PC-9 (cell line): ENCODE measurements at regions not wholly inside any gene's neighbourhood (a gene's known extent, or its start where the extent isn't known, plus 50 kb on each side); places are given as distances from the start of the nearest gene placed in this dataset.

Experiments used
- BruUV-seq: library from RNA; stranded (reverse); fragments of 400-500 nt; replicated peaks from 2 replicates; lab custom pipeline; 2021; lab: Mats Ljungman, UMichigan
- CTCF ChIA-PET: fragments of 300-600 bp; sonication (Branson Sonifier 250); formaldehyde crosslinking; loops from one replicate; lab custom pipeline; 2022; ENCODE audit warnings: antibody characterized with exemption; lab: Charles Lee
- POLR2A ChIA-PET: fragments of 300-600 bp; sonication (Branson Sonifier 250); formaldehyde crosslinking; loops from one replicate; lab custom pipeline; 2022; ENCODE audit warnings: antibody characterized with exemption; ENCODE audit not compliant: unreplicated experiment; lab: Charles Lee
- DNase-seq, 2 experiments: peaks; one replicate each; pipeline versions ENCODE4 v3.0.0 to v3.0.0-alpha.2; 2015 to 2022; ENCODE audit warnings: mixed read lengths in 1 of 2
- H2AFZ ChIP-seq: fragments of 200-600 bp; sonication (generic); 2 replicates; pipeline ENCODE4 v1.8.1; 2017; ENCODE audit warnings: antibody characterized with exemption
- H3F3A ChIP-seq: fragments of 200-600 bp; sonication (generic); 2 replicates; pipeline ENCODE4 v1.8.1; 2017; ENCODE audit warnings: antibody characterized with exemption, mild to moderate bottlenecking, low read depth; ENCODE audit not compliant: insufficient read depth
- H3K27ac ChIP-seq: fragments of 200-600 bp; sonication (generic); 2 replicates; pipeline ENCODE4 v1.6.1; 2016; ENCODE audit warnings: mixed run types
- H3K27me3 ChIP-seq: fragments of 200-600 bp; sonication (generic); 2 replicates; pipeline ENCODE4 v1.6.1; 2016; ENCODE audit warnings: low read depth, mixed run types; ENCODE audit not compliant: insufficient read depth
- H3K36me3 ChIP-seq: fragments of 200-600 bp; sonication (generic); 2 replicates; pipeline ENCODE4 v1.6.1; 2016; ENCODE audit warnings: low read depth, mixed run types
- H3K4me1 ChIP-seq: fragments of 200-600 bp; sonication (generic); replicated peaks from 2 replicates; pipeline ENCODE4 v1.6.1; 2016; ENCODE audit warnings: mixed run types; ENCODE audit not compliant: insufficient read depth
- H3K4me2 ChIP-seq: fragments of 200-600 bp; sonication (generic); 2 replicates; pipeline ENCODE4 v1.6.1; 2017; ENCODE audit warnings: mixed run types
- H3K4me3 ChIP-seq: fragments of 200-600 bp; sonication (generic); 2 replicates; pipeline ENCODE4 v1.6.1; 2016; ENCODE audit warnings: mixed run types
- H3K79me2 ChIP-seq: fragments of 200-600 bp; sonication (generic); 2 replicates; pipeline ENCODE4 v1.6.1; 2017; ENCODE audit warnings: low read depth, mixed run types
- H3K9me2 ChIP-seq: fragments of 200-600 bp; sonication (generic); 2 replicates; pipeline ENCODE4 v1.8.1; 2017; ENCODE audit warnings: mild to moderate bottlenecking; ENCODE audit not compliant: insufficient read depth
- H3K9me3 ChIP-seq: fragments of 200-600 bp; sonication (generic); 2 replicates; pipeline ENCODE4 v1.8.1; 2016; ENCODE audit warnings: low read depth; ENCODE audit not compliant: insufficient read depth
- H4K20me1 ChIP-seq: fragments of 200-600 bp; sonication (generic); 2 replicates; pipeline ENCODE4 v1.8.1; 2017; ENCODE audit not compliant: insufficient read depth
- CTCF ChIP-seq: fragments of 200-600 bp; sonication (generic); conservative IDR thresholded peaks from 2 replicates; pipeline ENCODE4 v1.6.1; 2017; ENCODE audit warnings: mixed run types, antibody characterized with exemption, mild to moderate bottlenecking, moderate library complexity
- EZH2 ChIP-seq: fragments of 200-600 bp; sonication (generic); IDR thresholded peaks from 2 replicates; pipeline ENCODE4 v1.8.0; 2017; ENCODE audit warnings: antibody characterized with exemption, low read depth
- intact Hi-C: fragments of 100-400 bp; cut with micrococcal nuclease; formaldehyde crosslinking; loops from one replicate; pipeline ENCODE4 v1.10.0; 2022; ENCODE audit not compliant: unreplicated experiment

- POLR2A ChIA-PET, result no interaction called here
- Histone ChIP-seq H3F3A (peaks cover 15% of the 10 kb centered on the region; the same call in 1 of the 2 replicates), H3K27me3 (no peaks in the 10 kb centered on the region), H2AFZ (no peak overlapping the region), H3K36me3 (no peaks in the 10 kb centered on the region), H3K9me3 (no peaks in the 10 kb centered on the region), H4K20me1 (no peaks in the 10 kb centered on the region), H3K9me2 (no peaks in the 10 kb centered on the region), H3K79me2 (no peaks in the 10 kb centered on the region), H3K4me1 (peaks cover 18% of the 10 kb centered on the region), H3K4me3 (no peak overlapping the region), H3K27ac (no peak overlapping the region), H3K4me2 (no peak overlapping the region)
- no peak for TF ChIP-seq CTCF
- TF ChIP-seq EZH2, result no peak
- CTCF ChIA-PET, result no interaction called here
- no peak for DNase-seq
- no TSS peak for BruUV-seq
- intact Hi-C loops, result loop anchor here (5.0 kb wide), 1 partner anchor 461 kb away; the partner anchor contains the start of gene ADAMTS9
These were observed 460.9 kb upstream of the ADAMTS9 start for GRCh38 chr3:65148687-65149086.

GRCh38 chr3:65146179-65146578 is 458.4 kb upstream of the ADAMTS9 start:
- ChIA-PET CTCF (no interaction called here), POLR2A (interaction anchor here (0.6 to 0.8 kb wide), 2 partner anchors 169 to 604 kb away, joined by 3 to 5 read pairs; no protein-coding TSS in a partner anchor)
- H3K4me3 ChIP-seq, result peak overlapping the region; percentile 33; the same call in 1 of the 2 replicates
- H3K27ac ChIP-seq, result peak overlapping the region; percentile 98
- peak; percentile 71 to 96 for DNase-seq
- H3F3A ChIP-seq, result peaks cover 15% of the 10 kb centered on the region; the same call in 1 of the 2 replicates
- no peaks in the 10 kb centered on the region for H4K20me1 ChIP-seq
- intact Hi-C loops, result loop anchor here (1.0 to 5.0 kb wide), 2 partner anchors 169 to 459 kb away; partner anchors contain the start of gene ADAMTS9
- no TSS peak for BruUV-seq
- no peaks in the 10 kb centered on the region for H3K9me2 ChIP-seq
- H2AFZ ChIP-seq, result peak overlapping the region; percentile 59
- TF ChIP-seq CTCF (no peak), EZH2 (no peak)
- peak overlapping the region; percentile 72 for H3K4me2 ChIP-seq
- H3K36me3 ChIP-seq, result no peaks in the 10 kb centered on the region
- peaks cover 18% of the 10 kb centered on the region for H3K4me1 ChIP-seq
- H3K79me2 ChIP-seq, result no peaks in the 10 kb centered on the region
- no peaks in the 10 kb centered on the region for H3K27me3 ChIP-seq
- H3K9me3 ChIP-seq, result no peaks in the 10 kb centered on the region

GRCh38 chr3:65145680-65146079 is 457.9 kb upstream of the ADAMTS9 start:
- Histone ChIP-seq H3F3A (peaks cover 15% of the 10 kb centered on the region; the same call in 1 of the 2 replicates), H3K9me2 (no peaks in the 10 kb centered on the region), H3K9me3 (no peaks in the 10 kb centered on the region), H4K20me1 (no peaks in the 10 kb centered on the region), H3K4me1 (peaks cover 18% of the 10 kb centered on the region), H3K4me3 (peak overlapping the region; percentile 33; the same call in 1 of the 2 replicates), H3K79me2 (no peaks in the 10 kb centered on the region), H3K4me2 (peak overlapping the region; percentile 72), H2AFZ (peak overlapping the region; percentile 59), H3K36me3 (no peaks in the 10 kb centered on the region), H3K27me3 (no peaks in the 10 kb centered on the region), H3K27ac (peak overlapping the region; percentile 98)
- TF ChIP-seq EZH2 (no peak), CTCF (no peak)
- POLR2A ChIA-PET, result interaction anchor here (0.8 kb wide), 1 partner anchor 169 kb away, joined by 5 read pairs; no protein-coding TSS in a partner anchor
- intact Hi-C loops, result loop anchor here (1.0 to 5.0 kb wide), 2 partner anchors 168 to 458 kb away; partner anchors contain the start of gene ADAMTS9
- CTCF ChIA-PET, result no interaction called here
- no peak for DNase-seq
- BruUV-seq, result no TSS peak
